MG63 (cell line): ENCODE measurements at regions not wholly inside any gene's neighbourhood (a gene's known extent, or its start where the extent isn't known, plus 50 kb on each side); places are given as distances from the start of the nearest gene placed in this dataset.
"Not testable (repeated sequence)": the region's sequence is repeated elsewhere in the genome, so short reads cannot be mapped to it uniquely, and the experiment has no call there.

ENCODE experiments used
- DNase-seq: peaks from one replicate; pipeline ENCODE4 v3.0.0-alpha.2; 2020
- H3K27me3 ChIP-seq: fragments of 250-450 bp; sonication (Bioruptor Pico); 2 replicates; pipeline ENCODE4 v1.5.1; 2020; ENCODE audit warnings: mild to moderate bottlenecking, moderate library complexity
- H3K36me3 ChIP-seq: fragments of 250-450 bp; sonication (Bioruptor Pico); 2 replicates; pipeline ENCODE4 v1.5.1; 2020; ENCODE audit warnings: mild to moderate bottlenecking, moderate library complexity
- H3K4me3 ChIP-seq: fragments of 250-450 bp; sonication (Bioruptor Pico); 2 replicates; pipeline ENCODE4 v1.5.1; 2020; ENCODE audit warnings: mild to moderate bottlenecking, moderate library complexity
- H3K9me3 ChIP-seq: fragments of 250-450 bp; sonication (Bioruptor Pico); 2 replicates; pipeline ENCODE4 v1.5.1; 2020; ENCODE audit warnings: mild to moderate bottlenecking, moderate library complexity

DNA sequence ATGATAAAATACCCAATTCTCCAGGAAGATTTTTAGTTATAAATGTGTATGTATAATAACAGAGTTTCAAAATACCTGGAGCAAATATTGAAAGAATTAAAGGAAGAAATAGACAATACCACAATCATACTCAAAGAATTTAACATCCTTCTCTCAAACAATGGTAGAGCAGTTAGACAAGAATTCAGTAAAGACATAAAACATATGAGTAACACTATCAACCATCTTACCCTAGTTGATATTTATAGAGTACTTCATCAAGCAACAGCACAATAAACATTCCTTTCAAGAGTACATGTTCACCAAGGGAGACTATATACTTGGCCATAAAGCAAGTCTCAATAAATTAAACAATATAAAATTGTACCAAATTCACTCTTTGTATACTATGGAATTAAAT is 108.4 kb downstream of the DLEU7 start:
- Histone ChIP-seq H3K36me3 (no peaks in the 10 kb centered on the region), H3K27me3 (no peaks in the 10 kb centered on the region), H3K9me3 (no peaks in the 10 kb centered on the region; the same call in 1 of the 2 replicates), H3K4me3 (no peak overlapping the region)
- no peak for DNase-seq

DNA sequence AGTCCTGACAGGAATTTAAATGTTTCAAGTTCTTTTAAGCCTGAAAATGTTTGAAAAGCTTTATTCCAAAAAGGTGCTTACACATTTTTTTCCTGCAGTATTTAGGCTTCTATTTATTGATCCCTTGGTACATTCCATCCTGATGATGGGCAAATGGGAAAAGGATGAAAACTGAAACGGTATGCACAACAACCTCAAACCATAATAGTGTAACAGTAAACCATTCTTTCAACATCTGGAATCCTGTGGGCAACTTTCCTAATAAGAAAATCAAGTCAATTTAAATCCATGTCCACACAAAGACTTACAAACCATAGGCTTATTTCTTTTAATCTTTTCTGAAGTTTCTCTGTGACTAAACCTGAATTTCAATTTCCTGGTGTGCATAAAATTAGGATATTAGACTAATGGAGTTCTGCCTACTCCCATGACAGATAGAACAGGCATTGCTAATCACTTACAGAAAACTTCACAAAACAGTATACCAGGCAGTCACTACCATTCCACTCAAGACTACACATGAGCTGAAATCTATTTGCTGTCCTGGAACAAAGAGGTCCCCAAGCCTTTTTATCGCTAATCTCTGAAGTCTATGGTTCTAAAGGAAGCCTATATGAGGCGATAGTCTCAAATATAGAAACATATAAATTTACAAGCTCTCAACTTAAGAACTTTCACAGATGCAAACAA is 103.3 kb downstream of the DLEU7 start:
- Histone ChIP-seq H3K36me3 (no peaks in the 10 kb centered on the region), H3K4me3 (no peak overlapping the region), H3K27me3 (no peaks in the 10 kb centered on the region), H3K9me3 (no peaks in the 10 kb centered on the region; the same call in 1 of the 2 replicates)
- DNase-seq, result no peak

DNA sequence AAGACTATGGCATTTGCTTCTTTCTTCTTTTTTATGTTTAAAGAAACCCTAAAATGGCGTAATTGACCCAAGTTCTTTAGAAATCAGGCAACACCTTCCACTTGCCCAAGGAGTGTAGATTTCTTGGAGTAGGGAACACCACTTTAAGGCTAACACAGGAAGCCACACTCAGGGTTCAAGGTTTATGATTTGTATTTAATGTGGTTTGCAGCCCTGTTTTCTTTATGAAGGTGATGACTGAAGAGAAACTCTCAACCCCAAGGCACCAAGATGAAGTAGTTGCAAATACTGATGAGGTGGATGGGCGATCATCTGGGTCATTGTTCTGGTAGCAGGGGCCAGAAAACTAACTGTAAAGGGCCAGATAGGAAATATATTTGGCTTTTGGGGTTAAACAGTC is 101.1 kb downstream of the DLEU7 start:
- DNase-seq, result no peak
- Histone ChIP-seq H3K9me3 (no peaks in the 10 kb centered on the region; the same call in 1 of the 2 replicates), H3K36me3 (no peaks in the 10 kb centered on the region), H3K27me3 (no peaks in the 10 kb centered on the region), H3K4me3 (no peak overlapping the region)

DNA sequence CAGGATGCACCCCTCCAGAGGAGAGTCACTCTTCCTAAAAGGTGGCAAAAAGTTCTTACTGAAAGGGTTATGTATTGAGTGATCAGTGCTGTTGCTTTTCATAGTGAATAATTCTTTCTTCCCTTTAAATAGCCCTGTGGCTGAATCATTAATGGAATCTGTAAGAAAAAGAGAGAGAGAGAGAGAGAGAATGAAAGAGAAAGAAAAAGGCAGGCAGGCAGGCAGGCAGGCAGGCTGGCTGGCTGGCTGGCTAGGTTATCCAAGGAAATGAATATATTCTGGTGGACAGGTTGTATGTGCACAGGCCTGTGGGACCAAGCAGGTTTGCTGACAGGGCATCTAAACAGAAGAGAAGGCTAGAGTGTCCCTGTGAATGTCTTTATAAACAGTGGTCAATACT is 100.5 kb downstream of the DLEU7 start:
- Histone ChIP-seq H3K36me3 (no peaks in the 10 kb centered on the region), H3K4me3 (no peak overlapping the region), H3K27me3 (no peaks in the 10 kb centered on the region), H3K9me3 (no peaks in the 10 kb centered on the region; the same call in 1 of the 2 replicates)
- DNase-seq, result no peak

DNA sequence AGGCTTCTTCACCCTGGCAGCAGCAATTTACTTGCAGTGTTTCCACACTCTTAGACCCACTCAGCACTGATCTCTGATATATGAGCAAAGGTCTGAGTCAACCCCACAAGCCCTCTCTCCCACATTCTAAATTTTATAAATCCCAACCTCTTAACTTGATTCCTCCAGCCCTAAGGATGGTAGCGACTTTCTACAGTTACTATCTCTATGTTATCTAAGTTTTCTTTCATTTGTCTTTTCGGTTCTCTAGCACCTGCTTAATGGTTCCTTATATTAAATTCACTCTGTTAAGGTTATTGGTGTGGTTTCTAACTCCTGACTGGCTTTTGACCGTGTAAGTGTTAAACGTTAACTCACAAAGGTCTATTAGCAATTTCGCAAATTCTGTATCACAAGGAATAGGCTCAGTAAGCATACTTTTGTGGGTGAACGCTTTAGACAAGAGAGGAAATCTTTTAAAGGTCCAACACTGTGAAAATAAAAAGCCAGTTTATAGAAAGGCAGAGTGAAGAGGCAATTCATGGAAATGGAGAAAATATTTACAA is 99.3 kb downstream of the DLEU7 start:
- no peaks in the 10 kb centered on the region for H3K36me3 ChIP-seq
- H3K4me3 ChIP-seq, result no peak overlapping the region
- H3K27me3 ChIP-seq, result no peaks in the 10 kb centered on the region
- no peaks in the 10 kb centered on the region; the same call in 1 of the 2 replicates for H3K9me3 ChIP-seq
- no peak for DNase-seq

DNA sequence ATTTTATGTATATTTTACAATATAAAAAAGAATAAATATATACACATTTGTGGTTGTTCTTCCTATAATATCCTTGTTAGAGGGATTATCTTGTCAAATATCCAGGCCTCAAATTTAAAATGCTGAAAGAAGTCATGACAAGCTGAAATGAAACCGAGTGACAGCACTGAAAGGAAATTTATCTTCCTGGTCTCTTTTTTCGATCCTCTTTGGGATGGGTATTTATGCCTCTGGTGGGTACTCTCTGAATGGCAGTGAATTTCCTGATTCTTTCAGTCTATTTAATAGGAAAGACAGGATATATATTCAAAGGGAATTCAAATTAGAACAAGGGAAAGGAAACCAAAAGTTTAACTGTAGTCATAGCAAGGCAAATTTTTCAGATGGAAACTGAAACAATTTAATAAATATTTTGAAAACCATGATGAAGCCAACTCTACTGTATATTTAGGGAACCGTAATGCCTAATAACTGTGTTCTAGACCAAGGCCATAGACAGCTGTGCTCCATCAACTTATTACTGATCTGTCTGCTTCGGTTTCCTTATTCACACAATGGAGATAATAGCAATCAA is 97.9 kb downstream of the DLEU7 start:
- H3K4me3 ChIP-seq, result no peak overlapping the region
- H3K9me3 ChIP-seq, result peaks cover 2% of the 10 kb centered on the region; the same call in 1 of the 2 replicates
- H3K36me3 ChIP-seq, result no peaks in the 10 kb centered on the region
- DNase-seq, result no peak
- no peaks in the 10 kb centered on the region for H3K27me3 ChIP-seq

DNA sequence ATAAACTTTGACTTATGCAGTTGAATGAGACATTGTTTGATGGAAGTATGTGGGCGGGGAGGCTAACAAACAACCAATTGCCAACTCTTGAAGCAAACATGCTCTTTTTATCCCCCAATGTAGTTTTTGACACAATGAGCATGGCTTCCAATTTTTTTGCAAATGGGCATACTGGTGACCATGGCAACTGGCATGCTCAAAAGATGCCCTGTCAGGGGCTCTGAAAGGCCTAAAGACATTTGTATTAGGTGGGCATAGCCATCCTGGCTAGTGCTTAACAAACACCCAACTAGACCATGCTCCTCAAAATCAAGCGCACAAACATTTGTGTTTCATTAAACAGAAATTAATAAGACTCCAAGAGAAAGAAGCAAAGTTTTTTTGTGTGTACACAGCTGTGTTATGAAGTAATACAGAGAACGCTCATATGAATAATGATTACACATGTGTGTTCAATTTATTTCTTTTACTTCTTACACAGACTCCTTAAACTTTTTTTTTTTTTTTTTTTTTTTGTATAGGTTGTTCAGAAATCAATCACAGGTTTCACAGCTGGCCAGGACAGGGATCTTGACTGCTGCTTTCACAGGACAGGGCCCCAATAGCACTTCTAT is 95.6 kb downstream of the DLEU7 start:
- no peaks in the 10 kb centered on the region for H3K27me3 ChIP-seq

DNA sequence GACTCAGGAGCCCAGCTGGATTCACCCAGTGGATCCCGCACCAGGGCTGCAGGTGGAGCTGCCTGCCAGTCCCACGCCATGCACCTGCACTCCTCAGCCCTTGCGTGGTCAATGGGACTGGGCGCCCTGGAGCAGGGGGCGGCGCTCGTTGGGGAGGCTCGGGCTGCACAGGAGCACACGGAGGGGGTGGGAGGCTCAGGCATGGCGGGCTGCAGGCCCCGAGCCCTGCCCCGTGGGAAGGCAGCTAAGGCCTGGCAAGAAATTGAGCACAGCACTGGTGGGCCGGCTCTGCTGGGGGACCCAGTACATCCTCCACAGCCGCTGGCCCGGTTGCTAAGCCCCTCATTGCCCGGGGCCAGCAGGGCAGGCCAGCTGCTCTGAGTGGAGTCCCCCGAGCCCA is 90.3 kb downstream of the DLEU7 start:
- not testable (repeated sequence) for H3K9me3 ChIP-seq, H3K27me3 ChIP-seq, H3K36me3 ChIP-seq, H3K4me3 ChIP-seq, DNase-seq

More for the DNA sequence above, 95.6 kb downstream of the DLEU7 start:
- DNase-seq, result no peak
- Histone ChIP-seq H3K36me3 (no peaks in the 10 kb centered on the region), H3K4me3 (no peak overlapping the region), H3K9me3 (peaks cover 2% of the 10 kb centered on the region; the same call in 1 of the 2 replicates)

DNA sequence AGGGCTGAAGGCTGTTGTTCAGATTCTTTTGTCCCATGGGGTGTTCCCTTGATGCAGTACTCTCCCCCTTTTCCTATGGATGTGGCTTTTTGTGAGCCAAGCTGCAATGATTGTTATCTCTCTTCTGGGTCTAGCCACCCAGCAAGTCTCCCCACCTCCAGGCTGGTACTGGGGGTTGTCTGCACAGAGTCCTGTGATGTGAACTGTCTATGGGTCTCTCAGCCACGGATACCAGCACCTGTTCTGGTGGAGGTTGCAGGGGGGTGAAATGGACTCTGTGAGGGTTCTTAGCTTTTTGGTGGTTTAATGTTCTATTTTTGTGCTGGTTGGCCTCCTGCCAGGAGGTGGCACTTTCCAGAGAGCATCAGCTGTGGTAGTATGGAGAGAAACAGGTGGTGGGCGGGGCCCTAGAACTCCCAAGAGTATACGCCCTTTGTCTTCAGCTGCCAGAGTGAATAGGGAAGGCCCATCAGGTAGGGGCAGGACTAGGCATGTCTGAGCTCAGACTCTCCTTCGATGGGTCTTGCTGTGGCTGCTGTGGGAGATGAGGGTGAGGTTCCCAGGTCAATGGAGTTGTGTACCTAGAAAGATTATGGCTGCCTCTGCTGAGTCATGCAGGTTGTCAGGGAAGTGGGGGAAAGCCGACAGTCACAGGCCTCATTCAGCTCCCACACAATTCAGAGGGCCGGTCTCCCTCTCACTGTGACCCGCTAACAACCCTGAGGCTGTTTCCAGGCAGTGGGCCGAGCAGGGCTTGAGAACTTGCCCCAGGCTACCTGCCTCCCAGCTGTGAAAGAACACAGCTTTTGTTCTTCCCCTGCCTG is 87.4 kb downstream of the DLEU7 start:
- H3K4me3 ChIP-seq, H3K36me3 ChIP-seq, H3K27me3 ChIP-seq, DNase-seq, H3K9me3 ChIP-seq: not testable (repeated sequence)

DNA sequence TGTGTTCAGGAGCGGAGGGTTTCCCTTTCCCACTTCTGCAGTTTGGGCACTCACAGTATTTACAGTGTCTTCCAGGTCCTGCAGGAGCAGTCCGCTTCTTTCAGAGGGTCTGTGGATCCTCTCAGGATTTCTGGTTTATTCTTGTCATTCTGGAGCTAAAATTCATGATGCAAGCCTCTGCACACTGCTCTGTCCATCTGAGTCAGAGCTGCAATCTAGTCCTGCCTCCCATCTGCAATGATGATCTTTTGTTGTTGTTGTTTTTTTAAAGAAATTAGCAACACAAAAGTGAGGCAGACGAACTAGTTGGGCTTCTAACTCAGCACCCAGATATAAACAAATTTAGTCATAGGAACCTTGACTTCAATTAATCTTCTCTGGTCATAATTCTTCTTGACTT is 86.5 kb downstream of the DLEU7 start:
- Histone ChIP-seq H3K4me3 (no peak overlapping the region), H3K36me3 (no peaks in the 10 kb centered on the region), H3K9me3 (no peaks in the 10 kb centered on the region), H3K27me3 (no peaks in the 10 kb centered on the region)
- DNase-seq, result no peak

DNA sequence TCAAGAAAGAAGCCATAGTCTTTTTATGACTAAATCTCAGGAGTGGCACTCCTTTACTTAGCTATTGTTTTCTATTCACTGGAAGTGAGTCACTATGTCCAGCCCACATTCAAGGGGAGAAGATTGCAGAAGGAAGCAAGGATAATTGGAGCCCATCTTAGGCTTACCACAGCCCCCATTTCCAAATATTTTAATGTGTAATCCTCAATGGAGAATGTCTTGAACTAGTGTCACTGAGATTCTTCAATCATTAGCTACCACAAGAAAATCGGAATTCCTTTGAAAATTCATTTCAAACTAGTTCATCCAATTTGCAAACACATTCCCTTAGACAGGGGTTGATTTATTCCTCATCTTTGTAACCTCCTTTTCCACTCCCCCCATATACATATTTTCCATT is 84.7 kb downstream of the DLEU7 start:
- Histone ChIP-seq H3K27me3 (no peaks in the 10 kb centered on the region), H3K4me3 (no peak overlapping the region), H3K9me3 (no peaks in the 10 kb centered on the region), H3K36me3 (no peaks in the 10 kb centered on the region)
- no peak for DNase-seq

DNA sequence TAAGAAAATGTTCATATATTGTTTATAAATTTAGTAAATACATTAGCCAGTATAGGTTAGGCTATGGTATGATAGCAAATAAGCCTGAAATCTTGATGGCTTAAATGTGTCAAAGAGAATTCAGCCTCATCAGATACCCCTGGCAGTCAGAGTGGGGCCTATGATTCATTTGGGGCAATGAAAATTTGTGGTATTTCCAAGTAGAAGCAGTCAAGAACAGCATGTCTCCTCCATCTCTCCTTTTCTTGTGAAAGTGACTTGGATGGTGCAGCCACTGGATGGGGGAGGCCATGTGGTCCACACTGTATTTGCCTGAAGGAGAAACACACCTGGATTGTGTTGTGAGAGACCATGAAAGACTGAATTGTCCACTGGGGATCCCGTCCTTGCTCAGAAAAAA is 82.7 kb downstream of the DLEU7 start:
- no peak for DNase-seq
- H3K9me3 ChIP-seq, result no peaks in the 10 kb centered on the region
- H3K27me3 ChIP-seq, result no peaks in the 10 kb centered on the region
- no peak overlapping the region for H3K4me3 ChIP-seq
- no peaks in the 10 kb centered on the region for H3K36me3 ChIP-seq

DNA sequence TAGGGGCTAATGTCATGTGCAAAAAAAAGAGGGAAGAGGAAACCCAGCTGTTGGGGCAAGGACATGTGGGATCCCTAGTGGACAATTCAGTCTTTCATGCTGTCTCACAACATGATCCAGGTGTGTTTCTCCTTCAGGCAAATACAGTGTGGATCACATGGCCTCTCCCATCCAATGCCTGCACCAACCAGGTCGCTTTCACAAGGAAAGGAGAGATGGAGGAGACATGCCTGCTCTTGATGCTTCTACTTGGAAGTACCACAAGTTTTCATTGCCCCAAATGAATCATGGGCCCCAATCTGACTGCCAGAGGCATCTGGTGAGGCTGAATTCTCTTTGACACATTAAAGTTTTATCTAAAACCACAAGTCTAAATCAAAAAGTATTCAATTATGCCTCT is 82.1 kb downstream of the DLEU7 start:
- no peak for DNase-seq
- H3K4me3 ChIP-seq, result no peak overlapping the region
- H3K27me3 ChIP-seq, result no peaks in the 10 kb centered on the region
- H3K9me3 ChIP-seq, result no peaks in the 10 kb centered on the region
- no peaks in the 10 kb centered on the region for H3K36me3 ChIP-seq

DNA sequence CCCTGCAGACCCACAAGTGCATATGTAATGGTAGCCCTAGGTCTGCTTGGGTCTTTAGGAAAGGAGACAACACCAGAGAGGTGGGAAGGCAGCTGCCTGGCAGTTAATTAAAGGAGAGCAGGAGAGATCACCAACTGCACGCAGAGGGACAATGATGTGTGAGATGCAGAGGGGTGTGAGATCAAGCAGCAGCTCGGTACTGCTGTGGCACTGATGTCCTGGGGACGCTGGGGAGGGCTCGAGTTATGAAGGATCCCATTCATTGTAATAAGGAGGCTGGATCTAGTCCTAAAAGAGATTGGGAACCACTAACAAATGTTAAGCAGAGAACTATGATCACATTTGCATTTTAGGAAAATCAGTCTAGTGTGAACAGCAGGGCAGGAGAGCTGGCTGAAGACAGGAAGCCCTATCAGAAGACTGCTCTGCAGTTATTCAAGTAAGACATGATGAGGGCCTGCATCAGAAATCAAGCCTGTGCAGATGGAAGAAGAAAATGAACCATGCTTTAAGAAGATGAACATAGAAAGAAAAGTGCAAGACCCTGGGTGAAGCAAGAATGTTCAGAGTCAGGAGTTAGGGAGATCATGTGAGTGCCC is 80.4 kb downstream of the DLEU7 start:
- Histone ChIP-seq H3K36me3 (no peaks in the 10 kb centered on the region), H3K4me3 (no peak overlapping the region), H3K9me3 (no peaks in the 10 kb centered on the region), H3K27me3 (no peaks in the 10 kb centered on the region)
- DNase-seq, result no peak

DNA sequence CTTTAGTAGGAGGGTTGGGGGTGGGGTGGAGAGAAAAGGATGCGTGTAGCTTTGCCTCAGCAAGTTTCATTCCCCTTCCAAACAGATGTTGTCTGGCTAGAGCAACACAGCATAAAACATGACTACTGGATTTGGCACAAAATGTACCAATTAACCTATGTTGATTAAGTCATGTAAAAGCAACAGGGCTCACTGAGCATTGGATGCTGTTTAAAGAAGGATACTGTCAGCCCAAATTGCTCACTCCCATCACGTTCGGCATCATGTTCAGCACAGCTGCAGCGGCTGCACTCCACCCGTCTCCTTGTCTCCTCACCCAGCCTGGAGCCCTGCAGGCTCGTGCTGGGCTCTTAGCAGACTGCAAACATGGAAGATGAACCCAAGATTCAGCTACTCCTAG is 77.5 kb downstream of the DLEU7 start:
- no peaks in the 10 kb centered on the region for H3K36me3 ChIP-seq
- H3K4me3 ChIP-seq, result no peak overlapping the region
- DNase-seq, result no peak
- no peaks in the 10 kb centered on the region for H3K27me3 ChIP-seq
- no peaks in the 10 kb centered on the region for H3K9me3 ChIP-seq

DNA sequence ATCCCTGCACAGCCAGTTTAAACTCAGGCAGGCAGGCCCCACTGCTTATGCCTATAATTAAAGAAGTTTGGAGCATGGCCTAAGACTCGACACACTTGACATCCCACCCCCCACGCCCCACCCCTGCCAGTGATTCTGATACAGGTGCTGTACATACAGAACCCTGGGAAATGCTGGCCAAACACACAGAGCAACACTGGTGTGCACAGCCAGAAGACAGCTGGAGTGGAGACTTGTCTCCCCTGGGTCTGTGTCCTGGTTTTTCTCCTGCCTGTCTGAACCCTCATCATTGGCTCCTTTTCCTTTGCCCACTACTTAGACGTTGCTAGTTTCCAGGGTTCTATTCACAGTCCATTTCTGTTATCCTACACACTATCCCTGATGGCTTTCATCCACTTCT is 76.8 kb downstream of the DLEU7 start:
- H3K36me3 ChIP-seq, result no peaks in the 10 kb centered on the region
- no peaks in the 10 kb centered on the region for H3K27me3 ChIP-seq
- no peaks in the 10 kb centered on the region for H3K9me3 ChIP-seq
- no peak for DNase-seq
- H3K4me3 ChIP-seq, result no peak overlapping the region

DNA sequence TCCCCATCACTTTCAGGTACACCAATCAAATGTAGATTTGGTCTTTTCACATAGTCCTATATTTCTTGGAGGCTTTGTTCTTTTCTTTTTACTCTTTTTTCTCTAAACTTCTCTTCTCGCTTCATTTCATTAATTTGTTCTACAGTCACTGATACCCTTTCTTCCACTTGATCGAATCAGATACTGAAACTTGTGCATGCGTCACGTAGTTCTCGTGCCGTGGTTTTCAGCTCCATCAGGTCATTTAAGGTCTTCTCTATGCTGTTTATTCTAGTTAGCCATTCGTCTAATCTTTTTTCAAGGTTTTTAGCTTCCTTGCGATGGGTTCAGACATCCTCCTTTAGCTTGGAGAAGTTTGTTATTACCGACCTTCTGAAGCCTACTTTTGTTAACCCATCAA is 70.6 kb downstream of the DLEU7 start:
- not testable (repeated sequence) for H3K36me3 ChIP-seq, H3K27me3 ChIP-seq, H3K9me3 ChIP-seq, H3K4me3 ChIP-seq, DNase-seq
